Smooth muscle cell (in vitro differentiated cells): ENCODE measurements at regions not wholly inside any gene's neighbourhood (a gene's known extent, or its start where the extent isn't known, plus 50 kb on each side); places are given as distances from the start of the nearest gene placed in this dataset.

ENCODE experiments used
- DNase-seq: peaks from one replicate; lab custom pipeline; 2025; ENCODE audit not compliant: unreplicated experiment; lab: John Stamatoyannopoulos, UW
- H2AFZ ChIP-seq: fragments of 200-600 bp; sonication (generic); 2 replicates; pipeline ENCODE4 v1.6.0; 2016; ENCODE audit warnings: antibody characterized with exemption, low read depth, mild to moderate bottlenecking
- H3F3A ChIP-seq: fragments of 200-600 bp; sonication (generic); 2 replicates; pipeline ENCODE4 v1.6.0; 2017; ENCODE audit warnings: antibody characterized with exemption, low read depth
- H3K27ac ChIP-seq: fragments of 200-600 bp; sonication (generic); 2 replicates; pipeline ENCODE4 v1.5.1; 2016; ENCODE audit warnings: low read depth, mild to moderate bottlenecking
- H3K27me3 ChIP-seq: fragments of 200-600 bp; sonication (generic); 2 replicates; pipeline ENCODE4 v1.6.1; 2016; ENCODE audit warnings: low read depth, mild to moderate bottlenecking
- H3K36me3 ChIP-seq: fragments of 200-600 bp; sonication (generic); 2 replicates; pipeline ENCODE4 v1.5.1; 2016; ENCODE audit warnings: low read depth
- H3K4me1 ChIP-seq: fragments of 200-600 bp; sonication (generic); 2 replicates; pipeline ENCODE4 v1.5.1; 2016; ENCODE audit warnings: low read depth
- H3K4me2 ChIP-seq: fragments of 200-600 bp; sonication (generic); 2 replicates; pipeline ENCODE4 v1.6.0; 2016; ENCODE audit warnings: mild to moderate bottlenecking
- H3K4me3 ChIP-seq: fragments of 200-600 bp; sonication (generic); 2 replicates; pipeline ENCODE4 v1.5.1; 2016; ENCODE audit warnings: mild to moderate bottlenecking
- H3K79me2 ChIP-seq: fragments of 200-600 bp; sonication (generic); 2 replicates; pipeline ENCODE4 v1.6.0; 2016; ENCODE audit warnings: low read depth, mild to moderate bottlenecking
- H3K9ac ChIP-seq: fragments of 200-600 bp; sonication (generic); 2 replicates; pipeline ENCODE4 v1.6.0; 2016; ENCODE audit warnings: low read depth
- H3K9me3 ChIP-seq: fragments of 200-600 bp; sonication (generic); replicated peaks from 2 replicates; pipeline ENCODE4 v1.5.1; 2016; ENCODE audit warnings: low read depth
- H4K20me1 ChIP-seq: fragments of 200-600 bp; sonication (generic); 2 replicates; pipeline ENCODE4 v1.6.0; 2016; ENCODE audit warnings: low read depth
- WGBS: methylation state at CpG from one replicate; pipeline ENCODE4 v1.1.7; 2016; ENCODE audit warnings: low lambda C conversion rate; 5-methylcytosine and 5-hydroxymethylcytosine counted together
- TF ChIP-seq, protein P1 (sequence below): fragments of 200-600 bp; sonication (generic); IDR thresholded peaks from 2 replicates; pipeline ENCODE4 v1.5.1; 2017; ENCODE audit warnings: borderline replicate concordance, mild to moderate bottlenecking, antibody characterized with exemption; ENCODE audit not compliant: insufficient read depth, poor library complexity, severe bottlenecking

- Histone ChIP-seq H3K4me1 (no peaks in the 10 kb centered on the region), H3K27ac (no peak overlapping the region), H3K27me3 (no peaks in the 10 kb centered on the region), H3F3A (peaks cover 4% of the 10 kb centered on the region), H2AFZ (peak overlapping the region; percentile 22), H3K9me3 (no peaks in the 10 kb centered on the region), H3K9ac (no peak overlapping the region), H3K4me2 (peak overlapping the region; percentile 73), H3K4me3 (peak overlapping the region; percentile 3), H4K20me1 (no peaks in the 10 kb centered on the region), H3K36me3 (no peaks in the 10 kb centered on the region), H3K79me2 (no peaks in the 10 kb centered on the region)
- TF ChIP-seq, protein P1, sequence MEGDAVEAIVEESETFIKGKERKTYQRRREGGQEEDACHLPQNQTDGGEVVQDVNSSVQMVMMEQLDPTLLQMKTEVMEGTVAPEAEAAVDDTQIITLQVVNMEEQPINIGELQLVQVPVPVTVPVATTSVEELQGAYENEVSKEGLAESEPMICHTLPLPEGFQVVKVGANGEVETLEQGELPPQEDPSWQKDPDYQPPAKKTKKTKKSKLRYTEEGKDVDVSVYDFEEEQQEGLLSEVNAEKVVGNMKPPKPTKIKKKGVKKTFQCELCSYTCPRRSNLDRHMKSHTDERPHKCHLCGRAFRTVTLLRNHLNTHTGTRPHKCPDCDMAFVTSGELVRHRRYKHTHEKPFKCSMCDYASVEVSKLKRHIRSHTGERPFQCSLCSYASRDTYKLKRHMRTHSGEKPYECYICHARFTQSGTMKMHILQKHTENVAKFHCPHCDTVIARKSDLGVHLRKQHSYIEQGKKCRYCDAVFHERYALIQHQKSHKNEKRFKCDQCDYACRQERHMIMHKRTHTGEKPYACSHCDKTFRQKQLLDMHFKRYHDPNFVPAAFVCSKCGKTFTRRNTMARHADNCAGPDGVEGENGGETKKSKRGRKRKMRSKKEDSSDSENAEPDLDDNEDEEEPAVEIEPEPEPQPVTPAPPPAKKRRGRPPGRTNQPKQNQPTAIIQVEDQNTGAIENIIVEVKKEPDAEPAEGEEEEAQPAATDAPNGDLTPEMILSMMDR, result no peak
- 33% methylated on average over 4 of the region's 4 CpGs for WGBS
- DNase-seq, result no peak
Measured at GRCh38 chr6:93678841-93679454, 259.6 kb upstream of the EPHA7 start.

- H3K27me3 ChIP-seq, result no peaks in the 10 kb centered on the region
- no peaks in the 10 kb centered on the region for H3K79me2 ChIP-seq
- no peaks in the 10 kb centered on the region for H3K36me3 ChIP-seq
- H3K4me1 ChIP-seq, result no peaks in the 10 kb centered on the region
- H4K20me1 ChIP-seq, result no peaks in the 10 kb centered on the region
- no peak overlapping the region for H3K27ac ChIP-seq
- no peaks in the 10 kb centered on the region for H3K9me3 ChIP-seq
- H3K4me2 ChIP-seq, result no peak overlapping the region
- WGBS, result 70% methylated on average over 4 of the region's 4 CpGs
- no peak overlapping the region for H3K4me3 ChIP-seq
- TF ChIP-seq, protein P1, result no peak
- H3K9ac ChIP-seq, result no peak overlapping the region
- peaks cover 4% of the 10 kb centered on the region for H3F3A ChIP-seq
- H2AFZ ChIP-seq, result no peak overlapping the region
- no peak for DNase-seq
Measured at GRCh38 chr6:93677264-93677965, 258.1 kb upstream of the EPHA7 start.

DNA sequence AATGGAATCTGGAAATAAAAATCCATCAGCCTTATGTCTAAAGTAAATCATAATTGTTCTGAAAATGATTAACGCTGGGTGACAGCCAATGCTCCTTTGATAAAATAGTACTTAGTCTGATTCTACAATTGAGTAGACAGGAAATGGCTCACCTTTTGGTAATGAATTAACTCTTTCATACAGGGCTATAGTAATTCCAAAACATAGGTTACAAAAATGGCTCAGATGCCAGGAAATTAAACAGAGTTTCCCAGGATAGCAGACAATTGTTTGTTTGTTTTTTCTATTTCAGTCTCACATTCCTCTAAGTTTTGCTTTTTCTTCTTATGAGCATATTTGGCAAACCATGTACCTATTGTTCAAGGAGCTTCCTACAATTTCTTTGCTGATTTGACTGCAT is 257.2 kb upstream of the EPHA7 start:
- no peak overlapping the region for H3K4me2 ChIP-seq
- DNase-seq, result no peak
- no peaks in the 10 kb centered on the region for H3K79me2 ChIP-seq
- H3K9ac ChIP-seq, result no peak overlapping the region
- no peaks in the 10 kb centered on the region for H3K4me1 ChIP-seq
- H3K27me3 ChIP-seq, result no peaks in the 10 kb centered on the region
- H4K20me1 ChIP-seq, result no peaks in the 10 kb centered on the region
- peaks cover 4% of the 10 kb centered on the region for H3F3A ChIP-seq
- TF ChIP-seq, protein P1, result no peak
- H3K9me3 ChIP-seq, result no peaks in the 10 kb centered on the region
- H2AFZ ChIP-seq, result no peak overlapping the region
- no peaks in the 10 kb centered on the region for H3K36me3 ChIP-seq
- H3K27ac ChIP-seq, result no peak overlapping the region
- H3K4me3 ChIP-seq, result no peak overlapping the region
- 95% methylated on average over 1 of the region's 1 CpG for WGBS

- no peaks in the 10 kb centered on the region for H3K4me1 ChIP-seq
- no peaks in the 10 kb centered on the region for H3K9me3 ChIP-seq
- DNase-seq, result no peak
- WGBS, result 83% methylated on average over 1 of the region's 1 CpG
- no peak overlapping the region for H2AFZ ChIP-seq
- no peak overlapping the region for H3K4me3 ChIP-seq
- H3K27ac ChIP-seq, result no peak overlapping the region
- H3K79me2 ChIP-seq, result no peaks in the 10 kb centered on the region
- peaks cover 4% of the 10 kb centered on the region for H3F3A ChIP-seq
- H3K9ac ChIP-seq, result no peak overlapping the region
- TF ChIP-seq, protein P1, result no peak
- H4K20me1 ChIP-seq, result no peaks in the 10 kb centered on the region
- no peaks in the 10 kb centered on the region for H3K27me3 ChIP-seq
- no peaks in the 10 kb centered on the region for H3K36me3 ChIP-seq
- no peak overlapping the region for H3K4me2 ChIP-seq
Measured at GRCh38 chr6:93675856-93676417, 256.6 kb upstream of the EPHA7 start.
